ENCODE measurements at regions not wholly inside any gene's neighbourhood (a gene's known extent, or its start where the extent isn't known, plus 50 kb on each side); places are given as distances from the start of the nearest gene placed in this dataset.
A peak's percentile ranks its signal among the peaks of the same experiment; 100 is the strongest.
"Not testable (repeated sequence)": the region's sequence is repeated elsewhere in the genome, so short reads cannot be mapped to it uniquely, and the experiment has no call there.

DNA sequence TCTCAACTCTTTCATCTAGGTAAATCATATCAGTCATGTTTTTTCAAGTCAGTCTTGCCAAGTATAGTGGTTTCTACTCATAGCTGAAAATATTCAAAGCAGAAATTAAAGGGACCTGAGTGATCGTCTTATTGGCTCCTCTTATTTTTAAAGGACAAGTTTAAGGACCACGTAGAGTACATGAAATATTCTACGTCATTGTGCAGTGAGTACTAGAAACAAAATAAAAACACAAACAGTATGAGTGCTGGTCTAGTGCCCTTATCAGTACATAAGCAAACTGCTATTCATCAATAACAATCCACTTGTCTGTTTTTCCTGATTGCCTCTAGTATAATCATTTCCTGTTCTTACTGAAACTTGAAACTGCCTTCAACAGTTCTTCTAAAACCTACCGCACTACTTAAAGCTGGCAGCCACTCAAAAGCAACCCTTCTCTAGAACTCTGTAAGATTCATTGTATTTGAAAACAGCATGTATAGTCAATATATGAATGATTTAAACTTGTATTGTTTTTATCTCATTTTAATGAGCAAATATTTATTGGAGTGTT is 853.7 kb downstream of the TAF11L14 start:
- DNase-seq, result peak in 1 of 3 experiments; percentile 36

DNA sequence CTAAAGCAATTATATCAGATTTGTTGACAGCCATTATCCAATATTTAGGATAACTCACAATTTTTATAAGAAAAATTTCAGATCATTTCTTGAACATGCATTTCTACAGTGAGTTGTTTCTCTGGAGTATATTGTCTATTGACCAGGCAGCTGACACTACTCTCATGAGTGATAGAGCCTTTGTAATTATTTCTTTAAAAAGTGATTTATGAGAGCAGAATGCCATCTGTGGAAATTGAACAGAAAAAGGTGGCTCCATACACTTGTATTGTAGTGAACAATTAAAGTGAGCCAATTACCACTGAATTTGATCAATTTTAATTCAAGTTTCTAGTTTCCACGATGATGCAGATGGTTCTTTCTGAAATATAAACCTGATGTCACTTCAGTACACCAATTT is 855.4 kb downstream of the TAF11L14 start:
- peak in 1 of 3 experiments; percentile 19 for DNase-seq

DNA sequence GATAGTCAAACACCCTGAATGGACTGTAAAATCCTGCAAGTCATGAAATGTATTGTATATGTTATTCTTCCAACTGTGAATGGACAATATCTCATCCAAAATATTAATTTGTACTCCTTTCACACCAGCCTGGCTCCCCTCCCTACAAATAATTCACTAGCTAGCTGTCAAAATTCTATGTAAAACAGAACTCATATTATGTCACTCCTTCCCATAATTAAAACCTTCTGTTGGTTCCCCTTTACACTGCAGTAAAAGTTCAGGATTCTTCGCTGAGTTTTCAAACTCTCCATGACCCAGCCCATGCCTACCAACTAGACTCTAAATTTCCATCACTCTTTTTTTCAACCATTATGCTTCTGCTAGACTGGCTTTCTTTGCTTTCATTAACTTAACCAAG is 857.1 kb downstream of the TAF11L14 start:
- DNase-seq, result no peak

DNA sequence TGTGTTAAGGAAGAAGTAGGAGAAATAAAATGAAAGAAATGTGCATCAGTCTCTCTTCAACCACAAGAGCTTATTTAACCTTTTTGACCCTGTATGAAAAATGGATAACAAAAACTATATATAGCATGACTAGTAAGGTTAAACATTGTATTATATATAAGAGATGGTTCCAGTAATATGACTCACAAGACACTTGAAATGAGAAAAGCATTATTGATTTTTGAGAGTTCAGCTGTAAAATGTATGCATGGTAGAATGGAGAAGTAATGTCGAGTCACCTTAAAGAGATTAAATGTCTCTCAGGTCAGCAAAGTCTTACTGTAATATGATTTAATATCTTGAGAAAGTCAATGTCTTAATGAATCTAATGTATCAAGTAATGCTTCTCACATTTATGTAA is 860.9 kb downstream of the TAF11L14 start:
- DNase-seq, result no peak

DNA sequence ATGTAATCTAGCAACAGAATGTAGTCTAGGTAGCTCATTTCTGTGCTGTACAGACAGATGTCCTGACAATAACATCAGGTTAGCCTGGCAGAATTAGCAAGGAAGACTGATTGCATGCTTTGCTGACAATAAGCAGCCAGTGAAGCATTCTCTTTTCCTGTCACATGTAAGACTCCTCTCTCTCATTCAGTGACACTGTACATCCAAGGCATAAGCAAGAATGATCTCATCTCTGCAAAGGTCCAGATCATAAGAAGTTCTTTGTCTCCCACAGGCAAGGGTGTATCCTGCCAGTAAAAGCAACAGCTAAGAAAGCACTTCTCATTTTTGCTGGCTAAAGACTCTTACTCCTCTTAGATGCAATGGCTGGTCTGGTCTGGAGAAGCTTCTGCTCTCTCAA is 861.8 kb downstream of the TAF11L14 start:
- DNase-seq, result no peak

DNA sequence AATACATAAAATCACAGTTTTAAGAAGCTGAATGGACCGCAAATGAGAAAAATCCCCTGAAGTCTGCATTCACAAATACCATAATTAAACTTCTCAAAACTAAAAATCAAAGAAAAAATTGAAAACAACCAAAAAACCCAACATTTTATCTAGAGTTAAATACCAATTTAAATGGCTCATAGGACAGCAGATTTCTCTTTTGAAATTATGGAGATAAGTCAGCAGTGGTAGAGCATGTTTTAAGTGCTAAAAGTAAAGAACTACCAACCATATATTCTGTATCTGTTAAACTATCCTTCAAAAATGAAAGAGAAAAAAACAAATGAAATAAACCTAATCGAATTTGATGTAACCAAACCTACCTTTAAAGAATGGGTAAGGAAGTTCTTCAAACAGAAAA is 862.8 kb downstream of the TAF11L14 start:
- DNase-seq, result no peak

DNA sequence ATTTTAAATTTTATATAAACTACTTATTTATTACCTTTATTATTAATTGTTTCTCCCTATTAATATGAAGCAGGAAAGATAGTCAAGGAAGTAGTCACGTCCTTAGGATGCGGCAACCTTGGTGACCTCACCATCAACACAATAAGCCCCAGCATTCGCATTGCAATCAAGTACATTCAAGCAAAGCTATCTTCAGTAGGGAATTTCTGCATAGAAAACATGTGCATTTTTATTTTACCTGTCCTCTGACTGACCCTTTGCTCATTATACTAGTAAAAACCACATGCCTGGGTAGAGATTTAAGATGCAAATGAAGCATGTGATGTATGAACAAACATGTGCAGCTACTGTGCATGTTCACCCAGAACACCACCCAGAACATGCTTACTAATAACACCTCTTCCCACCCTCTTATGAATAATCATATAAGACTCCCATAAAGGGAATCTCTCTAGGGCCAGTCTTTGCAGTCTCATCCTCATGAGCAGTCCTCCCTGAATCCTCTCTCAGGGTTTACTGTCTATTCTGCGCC is 869.6 kb downstream of the TAF11L14 start:
- no peak for DNase-seq

DNA sequence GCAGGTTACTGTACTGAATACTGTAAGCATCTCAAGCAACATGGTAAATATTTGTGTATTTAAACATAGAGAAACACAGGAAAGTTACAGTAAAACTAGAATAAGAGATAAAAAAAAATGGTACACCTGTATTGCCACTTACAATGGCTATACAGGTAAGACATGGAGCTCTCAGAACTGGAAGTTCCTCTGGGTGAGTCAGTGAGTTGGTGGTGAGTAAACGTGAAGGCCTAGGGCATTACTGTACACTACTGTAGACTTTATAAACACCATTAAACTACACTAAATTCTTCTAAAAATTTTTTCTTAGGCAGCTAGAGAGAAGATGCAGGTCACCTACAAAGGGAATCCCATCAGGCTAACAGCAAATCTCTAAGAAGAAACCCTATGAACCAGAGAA is 872.9 kb downstream of the TAF11L14 start:
- DNase-seq, result no peak

DNA sequence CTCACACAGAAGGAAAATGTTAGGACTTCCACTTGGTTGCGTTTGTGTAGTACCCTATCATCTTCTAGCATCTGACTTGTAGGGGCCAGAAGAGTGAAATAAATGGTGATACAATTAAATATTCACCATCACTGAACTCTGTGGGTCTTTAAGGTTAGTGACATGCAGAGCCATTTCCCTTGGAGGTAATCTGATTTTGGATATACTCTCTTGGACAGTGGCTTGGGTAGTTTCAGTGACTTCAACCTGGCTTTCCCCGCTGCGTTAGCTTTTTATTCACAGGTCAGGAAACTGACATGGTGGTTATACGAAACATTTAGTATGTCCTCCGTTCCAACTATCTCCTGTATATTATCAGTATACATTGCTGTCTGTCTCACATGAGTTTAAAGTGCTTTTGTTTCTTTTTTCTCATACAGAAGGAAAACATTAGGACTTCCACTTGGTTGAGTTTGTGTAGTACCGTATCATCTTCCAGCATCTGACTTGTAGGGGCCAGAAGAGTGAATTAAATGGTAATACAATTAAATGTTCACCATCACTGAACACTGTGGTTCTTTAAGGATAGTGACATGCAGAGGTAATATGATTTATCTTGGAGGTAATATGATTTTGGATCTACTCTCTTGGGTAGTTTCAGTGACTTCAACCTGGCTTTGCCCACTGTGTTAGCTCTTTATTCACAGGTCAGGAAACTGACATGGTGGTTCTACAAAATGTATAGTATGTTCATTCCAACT is 883.6 kb downstream of the TAF11L14 start:
- no peak for DNase-seq

DNA sequence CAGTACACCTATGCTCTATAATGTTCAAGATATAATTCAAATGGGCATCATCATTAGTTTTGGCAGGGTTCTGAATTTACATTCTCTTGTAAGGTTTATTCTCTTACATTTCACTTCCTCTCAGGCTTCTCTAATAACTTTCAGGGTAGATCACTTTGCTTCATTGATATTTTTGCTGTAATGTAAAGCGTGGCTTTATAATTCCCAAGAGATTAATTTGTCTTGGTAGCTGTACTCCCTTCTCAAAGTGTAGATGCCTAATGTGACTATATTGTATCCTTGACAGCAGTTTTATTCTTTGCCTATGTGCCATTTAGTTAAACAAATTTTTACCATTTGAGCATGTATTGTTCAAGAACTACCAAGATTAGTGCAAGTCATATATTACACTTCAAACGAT is 889.1 kb downstream of the TAF11L14 start:
- DNase-seq, result no peak

DNA sequence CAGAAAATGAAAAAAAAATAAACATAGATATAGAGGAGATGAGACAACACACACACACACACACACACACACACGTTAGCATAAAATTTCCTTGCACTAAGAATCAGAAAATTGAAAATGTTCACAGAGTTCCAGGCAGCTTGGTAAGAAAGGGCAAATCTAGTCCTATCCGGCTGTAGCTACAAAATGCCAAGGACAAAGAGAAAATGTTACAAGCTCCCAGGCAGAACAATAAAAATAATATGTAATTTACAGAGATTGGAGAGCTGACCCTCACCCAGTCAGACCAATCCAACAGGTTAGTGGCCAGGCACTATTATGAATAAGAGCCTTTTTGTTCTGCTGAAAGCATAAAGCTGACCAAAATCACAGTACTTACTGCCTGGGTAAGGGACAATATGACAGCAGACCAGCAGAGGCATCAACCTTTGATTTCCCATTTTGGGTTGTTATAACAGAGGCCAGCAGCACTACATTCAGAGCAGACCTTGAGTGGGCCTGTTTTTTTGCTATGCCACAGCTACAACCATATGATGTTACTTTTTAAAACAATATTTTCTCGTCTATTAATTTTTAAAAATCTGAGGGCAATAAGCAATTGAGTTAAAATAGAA is 892.6 kb downstream of the TAF11L14 start:
- DNase-seq, result peak in 1 of 3 experiments; percentile 14

DNA sequence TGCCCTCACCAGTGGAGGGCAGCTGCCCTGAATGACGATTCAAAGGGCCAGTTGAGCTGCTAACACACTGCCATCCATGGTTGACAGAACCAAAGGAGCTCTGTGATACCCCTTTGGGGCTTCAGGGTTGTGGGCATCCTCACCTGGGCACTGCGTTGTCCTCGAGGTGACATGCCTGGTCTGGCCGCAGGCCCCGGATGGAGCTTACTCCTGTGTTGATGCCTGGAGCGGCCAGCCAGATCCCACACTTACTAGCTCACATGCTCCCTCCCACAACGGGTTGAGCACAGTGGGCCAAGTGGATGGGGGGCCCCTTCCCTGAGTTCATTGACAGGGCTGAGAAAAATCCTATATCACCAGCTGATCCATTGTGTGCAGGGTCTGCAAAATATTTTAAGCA is 898.9 kb downstream of the TAF11L14 start:
- no peak for DNase-seq

DNA sequence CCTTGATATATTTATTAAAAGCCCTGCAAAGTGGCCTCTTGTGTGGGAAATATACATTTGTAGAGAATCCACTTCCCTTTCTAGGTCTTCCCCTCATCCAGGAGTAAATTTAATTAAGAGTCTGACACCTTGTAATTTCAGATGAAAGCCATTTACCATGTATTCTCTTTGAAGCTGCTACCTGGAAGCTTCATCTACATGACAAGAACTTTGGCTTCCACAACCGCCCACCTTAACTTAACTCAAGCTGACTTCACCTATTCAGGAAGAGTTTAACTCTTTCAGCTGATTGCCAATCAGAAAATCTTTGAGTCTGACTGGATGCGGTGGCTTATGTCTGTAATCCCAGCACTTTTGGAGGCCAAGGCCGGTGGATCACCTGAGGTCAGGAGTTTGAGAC is 899.9 kb downstream of the TAF11L14 start:
- DNase-seq, result no peak

DNA sequence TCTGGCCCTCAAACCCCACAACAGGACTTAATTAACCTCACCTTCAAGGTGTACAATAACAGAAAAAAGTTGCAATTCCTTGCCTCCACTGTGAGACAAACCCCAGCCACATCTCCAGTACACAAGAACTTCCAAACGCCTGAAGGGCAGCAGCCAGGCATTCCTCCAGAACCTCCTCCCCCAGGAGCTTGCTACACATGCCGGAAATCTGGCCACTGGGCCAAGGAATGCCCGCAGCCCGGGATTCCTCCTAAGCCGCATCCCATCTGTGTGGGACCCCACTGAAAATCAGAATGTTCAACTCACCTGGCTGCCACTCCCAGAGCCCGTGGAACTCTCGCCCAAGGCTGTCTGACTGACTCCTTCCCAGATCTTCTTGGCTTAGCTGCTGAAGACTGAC is 901.5 kb downstream of the TAF11L14 start:
- not testable (repeated sequence) for DNase-seq

DNA sequence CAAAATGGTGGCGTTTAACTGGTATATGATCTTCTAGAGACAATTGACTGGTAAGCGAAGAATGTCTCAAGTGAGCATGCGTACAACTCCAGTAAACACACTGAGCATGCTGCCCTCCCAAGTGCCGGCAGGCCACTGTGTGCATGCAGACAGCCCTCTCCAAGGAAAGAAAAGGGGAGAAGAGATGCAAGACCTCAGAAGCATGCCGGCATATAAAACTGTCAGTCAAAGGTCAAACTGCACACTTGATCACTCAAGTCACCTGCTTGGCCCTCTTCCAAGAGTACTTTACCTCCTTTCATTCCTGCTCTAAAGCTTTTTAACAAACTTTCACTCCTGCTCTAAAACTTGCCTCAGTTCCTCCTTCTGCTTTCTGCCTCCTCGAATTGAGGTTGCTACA is 910.2 kb downstream of the TAF11L14 start:
- no peak for DNase-seq

DNA sequence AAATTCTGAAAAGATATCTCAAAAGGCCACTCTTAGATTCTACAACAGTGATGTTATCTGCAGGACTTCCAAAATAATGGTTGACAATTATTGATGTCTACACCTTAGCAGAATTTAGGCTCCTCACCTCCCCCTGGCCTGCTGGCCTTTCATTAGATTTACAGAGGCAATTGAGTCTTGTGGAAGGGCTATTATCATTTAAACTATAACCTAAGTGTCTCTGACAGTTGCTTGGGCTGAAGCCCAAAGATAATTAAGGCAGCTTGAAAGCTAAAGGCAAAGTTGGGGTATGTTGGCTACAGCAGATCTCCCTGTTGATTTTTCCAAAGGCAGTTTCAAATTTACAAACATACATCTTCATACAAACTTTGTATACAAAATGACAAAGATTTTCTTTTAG is 912.3 kb downstream of the TAF11L14 start:
- no peak for DNase-seq

DNA sequence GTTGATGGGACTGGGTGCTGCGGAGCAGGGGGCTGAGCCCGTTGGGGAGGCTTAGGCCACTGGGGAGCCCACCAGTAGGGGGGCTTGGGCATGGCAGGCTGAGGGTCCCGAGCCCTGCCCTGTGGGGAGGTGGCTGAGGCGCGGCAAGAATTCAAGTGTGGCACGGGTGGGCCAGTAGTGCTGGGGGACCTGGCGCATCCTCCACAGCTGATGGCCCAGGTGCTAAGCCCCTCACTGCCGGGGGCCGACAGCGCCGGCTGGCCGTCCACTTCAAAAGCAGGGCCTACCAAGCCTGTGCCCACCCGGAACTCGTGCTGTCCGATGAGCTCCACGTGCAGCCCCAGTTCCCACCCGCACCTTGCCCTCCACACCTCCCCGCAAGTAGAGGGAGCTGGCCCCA is 917.5 kb downstream of the TAF11L14 start:
- DNase-seq, result no peak

DNA sequence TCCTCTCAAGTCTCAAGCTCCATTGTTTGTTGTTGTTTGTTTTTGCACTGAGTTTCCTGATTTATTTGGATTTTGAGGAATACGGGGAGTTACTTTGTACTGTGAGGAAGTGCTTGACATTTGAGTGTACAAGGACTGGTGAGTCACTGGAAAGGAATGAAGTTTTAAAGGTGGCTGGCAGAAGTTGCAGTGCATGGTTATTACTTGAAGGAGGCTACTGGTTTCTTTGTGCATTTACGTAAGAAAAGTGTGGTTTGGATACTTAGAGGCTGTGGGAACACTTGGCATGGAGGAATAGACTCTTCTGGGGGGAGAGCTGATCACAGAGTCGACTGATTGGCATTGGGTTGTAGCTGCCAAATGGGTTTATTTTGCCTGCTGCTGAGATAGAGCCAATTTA is 919.0 kb downstream of the TAF11L14 start:
- DNase-seq, result no peak

DNA sequence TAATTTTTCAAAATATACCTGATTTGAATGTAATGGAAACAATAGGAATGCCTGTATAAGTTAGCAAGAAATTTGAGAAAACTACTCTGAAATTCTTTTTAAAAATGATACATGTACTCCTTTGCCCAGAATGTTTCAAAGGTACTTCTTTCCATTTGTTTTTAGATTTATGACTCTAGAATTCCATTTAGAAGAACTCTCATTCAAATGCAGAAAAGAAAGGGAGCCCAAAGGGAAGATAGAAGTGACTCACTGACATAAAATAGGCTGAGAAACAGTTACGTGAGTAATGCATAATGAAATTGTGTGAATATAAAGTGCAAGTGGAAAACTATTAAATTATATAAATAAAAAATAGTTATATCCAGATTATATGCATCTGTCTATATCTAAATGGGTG is 926.3 kb downstream of the TAF11L14 start:
- no peak for DNase-seq

DNA sequence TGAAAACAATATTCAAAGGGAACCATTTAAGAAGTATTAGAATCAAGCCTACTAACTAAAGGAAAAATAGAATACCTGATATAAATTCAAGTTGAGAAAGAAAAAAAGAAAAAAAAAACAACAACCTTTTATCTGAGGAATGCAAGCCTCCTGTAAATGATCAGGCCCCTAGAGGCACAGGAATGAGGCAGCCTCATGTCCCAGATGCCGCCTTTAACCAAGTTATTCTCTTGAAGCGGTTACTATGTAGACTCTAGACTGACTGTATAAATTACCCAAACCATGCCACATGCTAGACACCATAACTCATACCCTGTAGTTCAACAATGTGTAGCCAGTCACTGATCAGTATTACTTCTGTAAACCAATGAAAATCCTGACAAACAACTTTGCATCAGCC is 929.6 kb downstream of the TAF11L14 start:
- no peak for DNase-seq

DNA sequence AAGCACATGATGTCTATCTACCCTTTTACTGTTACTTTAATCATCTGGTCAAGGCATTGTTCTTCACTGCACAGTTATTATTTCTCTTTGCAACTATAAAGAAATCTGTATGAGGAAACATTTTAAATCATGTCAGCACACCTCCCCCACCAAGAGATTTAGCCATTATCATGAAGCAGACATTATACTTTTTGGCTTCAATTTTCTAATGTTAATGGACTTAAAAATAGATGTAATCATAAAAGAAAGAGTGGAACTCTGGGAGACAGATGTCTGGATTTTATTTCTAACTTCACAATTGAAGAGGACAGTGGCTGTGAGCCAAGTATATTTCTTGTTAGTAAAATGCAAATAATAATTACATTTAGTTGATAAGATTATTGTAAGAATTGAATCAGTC is 932.4 kb downstream of the TAF11L14 start:
- DNase-seq, result no peak

DNA sequence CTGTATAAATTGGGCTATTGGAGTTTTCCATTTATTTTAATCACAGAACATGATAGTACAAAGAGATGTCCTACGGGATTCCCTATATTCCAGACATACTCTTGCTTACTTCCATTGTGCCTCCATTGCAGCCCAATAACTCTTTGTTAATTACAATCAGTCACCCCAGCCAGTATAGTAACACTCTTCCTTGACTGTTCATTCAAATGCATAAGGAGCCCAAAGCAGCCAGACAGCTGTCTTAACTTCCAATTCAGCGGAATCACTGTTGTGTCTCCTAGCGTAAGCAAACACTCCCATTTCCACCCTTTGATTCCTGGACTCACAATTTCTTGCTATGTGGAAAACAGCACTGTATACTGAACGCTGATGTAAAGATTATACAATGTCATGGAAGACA is 942.3 kb downstream of the TAF11L14 start:
- DNase-seq, result no peak

DNA sequence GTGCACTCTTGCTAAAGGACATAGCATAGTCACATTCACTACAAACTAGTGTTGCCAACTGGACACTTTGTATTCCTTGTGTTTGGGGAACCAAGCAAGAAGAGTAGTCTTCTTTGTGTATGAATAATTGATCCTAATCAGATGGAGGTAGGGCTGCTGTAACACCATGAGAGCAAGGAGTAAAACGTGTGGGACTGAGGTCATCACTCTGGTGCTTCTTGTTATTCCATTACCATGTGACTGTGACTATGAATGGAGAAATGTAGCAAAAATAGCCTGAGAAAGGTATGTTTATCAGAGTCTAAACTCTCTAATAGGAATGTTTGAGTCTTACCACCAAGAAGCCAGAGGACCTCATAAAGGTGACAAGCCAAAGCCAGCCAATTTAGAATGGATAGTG is 966.9 kb downstream of the TAF11L14 start:
- DNase-seq, result peak in 1 of 3 experiments; percentile 33

DNA sequence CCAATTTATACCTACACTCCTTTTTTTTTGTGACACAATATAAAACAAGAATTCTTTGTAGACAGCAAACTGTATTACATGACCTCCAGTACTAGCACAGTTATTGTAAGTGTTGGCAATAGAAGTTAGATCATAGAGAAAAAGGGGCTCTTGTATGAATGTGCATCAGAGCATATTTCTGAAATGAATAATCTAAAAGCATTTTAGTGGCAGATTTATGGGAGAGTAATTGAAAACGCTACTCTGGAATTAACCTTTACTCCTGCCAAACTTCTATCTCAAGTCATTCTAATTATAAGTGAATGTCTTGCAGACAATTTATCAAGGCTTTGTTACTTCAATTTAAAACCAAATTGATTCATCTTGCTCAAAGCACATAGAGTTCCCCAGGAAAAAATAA is 968.1 kb downstream of the TAF11L14 start:
- DNase-seq, result no peak
